ENCODE measurements at regions not wholly inside any gene's neighbourhood (a gene's known extent, or its start where the extent isn't known, plus 50 kb on each side); places are given as distances from the start of the nearest gene placed in this dataset.

GRCh38 chr16:9593440-9593839 lies 502.0 kb downstream of the HAPSTR1 start:
- TF ChIP-seq, protein P1, sequence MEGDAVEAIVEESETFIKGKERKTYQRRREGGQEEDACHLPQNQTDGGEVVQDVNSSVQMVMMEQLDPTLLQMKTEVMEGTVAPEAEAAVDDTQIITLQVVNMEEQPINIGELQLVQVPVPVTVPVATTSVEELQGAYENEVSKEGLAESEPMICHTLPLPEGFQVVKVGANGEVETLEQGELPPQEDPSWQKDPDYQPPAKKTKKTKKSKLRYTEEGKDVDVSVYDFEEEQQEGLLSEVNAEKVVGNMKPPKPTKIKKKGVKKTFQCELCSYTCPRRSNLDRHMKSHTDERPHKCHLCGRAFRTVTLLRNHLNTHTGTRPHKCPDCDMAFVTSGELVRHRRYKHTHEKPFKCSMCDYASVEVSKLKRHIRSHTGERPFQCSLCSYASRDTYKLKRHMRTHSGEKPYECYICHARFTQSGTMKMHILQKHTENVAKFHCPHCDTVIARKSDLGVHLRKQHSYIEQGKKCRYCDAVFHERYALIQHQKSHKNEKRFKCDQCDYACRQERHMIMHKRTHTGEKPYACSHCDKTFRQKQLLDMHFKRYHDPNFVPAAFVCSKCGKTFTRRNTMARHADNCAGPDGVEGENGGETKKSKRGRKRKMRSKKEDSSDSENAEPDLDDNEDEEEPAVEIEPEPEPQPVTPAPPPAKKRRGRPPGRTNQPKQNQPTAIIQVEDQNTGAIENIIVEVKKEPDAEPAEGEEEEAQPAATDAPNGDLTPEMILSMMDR (IDR thresholded peaks at IDR 0.05): no peak
- no peak for TF ChIP-seq POLR2A (IDR thresholded peaks at IDR 0.05)

All from uterus (tissue), 2 donors.